ENCODE measurements at regions not wholly inside any gene's neighbourhood (a gene's known extent, or its start where the extent isn't known, plus 50 kb on each side); places are given as distances from the start of the nearest gene placed in this dataset.

- no peak overlapping the region for H3K4me3 ChIP-seq
- FAIRE-seq (no peak), ATAC-seq (no peak), DNase-seq (ENCODE audit: low read depth, low spot score) (no peak)
- no TSS peak for BruUV-seq (replicated peaks)
- WGBS (ENCODE audit: insufficient coverage, insufficient replicate concordance, low lambda C conversion rate, missing lambda C conversion rate), result 7% methylated on average over 2 of the region's 2 CpGs
- H3K79me2 ChIP-seq (ENCODE audit: control insufficient read depth, insufficient read depth, low read length), result no peaks in the 10 kb centered on the region
- intact Hi-C loops (cut with micrococcal nuclease; ENCODE audit: unreplicated experiment), result no loop called here
- ChIA-PET RAD21 (ENCODE audit: unreplicated experiment) (no interaction called here), SMC1A (ENCODE audit: uncharacterized antibody, unreplicated experiment) (no interaction called here), CTCF (no interaction called here), POLR2A (no interaction called here)
- no peak overlapping the region for H2AFZ ChIP-seq (ENCODE audit: control insufficient read depth, low read depth, low read length)
- H3K27me3 ChIP-seq (replicated peaks in 1 of 2; ENCODE audit: control insufficient read depth in 2 of 2, insufficient read depth in 2 of 2, low read length in 1 of 2), result no peaks in the 10 kb centered on the region
- H3K4me2 ChIP-seq (ENCODE audit: control insufficient read depth, insufficient read depth), result no peak overlapping the region
- H3K36me3 ChIP-seq (ENCODE audit: control insufficient read depth in 2 of 2, insufficient read depth in 2 of 2, low read length in 1 of 2), result no peaks in the 10 kb centered on the region
- H4K20me1 ChIP-seq (ENCODE audit: control insufficient read depth, insufficient read depth), result no peaks in the 10 kb centered on the region
- H3K9ac ChIP-seq (ENCODE audit: control insufficient read depth, insufficient read depth, low read length), result no peak overlapping the region
- in situ Hi-C loops (cut with MboI), result no loop called here
- no peaks in the 10 kb centered on the region for H3K4me1 ChIP-seq (ENCODE audit: control insufficient read depth, insufficient read depth, low read length)
- H3K27ac ChIP-seq (ENCODE audit: control insufficient read depth, insufficient read depth), result no peak overlapping the region
- H3K9me3 ChIP-seq (replicated peaks; ENCODE audit: control insufficient read depth, insufficient read depth, low read length), result no peaks in the 10 kb centered on the region
- TF ChIP-seq, protein P1, sequence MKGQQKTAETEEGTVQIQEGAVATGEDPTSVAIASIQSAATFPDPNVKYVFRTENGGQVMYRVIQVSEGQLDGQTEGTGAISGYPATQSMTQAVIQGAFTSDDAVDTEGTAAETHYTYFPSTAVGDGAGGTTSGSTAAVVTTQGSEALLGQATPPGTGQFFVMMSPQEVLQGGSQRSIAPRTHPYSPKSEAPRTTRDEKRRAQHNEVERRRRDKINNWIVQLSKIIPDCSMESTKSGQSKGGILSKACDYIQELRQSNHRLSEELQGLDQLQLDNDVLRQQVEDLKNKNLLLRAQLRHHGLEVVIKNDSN (IDR thresholded peaks at IDR 0.05; ENCODE audit: borderline replicate concordance, extremely low read length, insufficient read depth, low read depth, low read length), result no peak
- TF ChIP-seq KDM1A (IDR thresholded peaks at IDR 0.05; ENCODE audit: borderline replicate concordance), result no peak
- TF ChIP-seq CTCF (IDR thresholded peaks at IDR 0.05 in 2 of 3, conservative IDR thresholded peaks at IDR 0.05 in 1 of 3; ENCODE audit: control insufficient read depth in 2 of 3, extremely low read depth in 1 of 3, insufficient read depth in 1 of 3, low read depth in 3 of 3, low read length in 3 of 3), result no peak
- TF ChIP-seq TCF7 (IDR thresholded peaks at IDR 0.05; ENCODE audit: borderline replicate concordance), result no peak
- TF ChIP-seq, protein P2, sequence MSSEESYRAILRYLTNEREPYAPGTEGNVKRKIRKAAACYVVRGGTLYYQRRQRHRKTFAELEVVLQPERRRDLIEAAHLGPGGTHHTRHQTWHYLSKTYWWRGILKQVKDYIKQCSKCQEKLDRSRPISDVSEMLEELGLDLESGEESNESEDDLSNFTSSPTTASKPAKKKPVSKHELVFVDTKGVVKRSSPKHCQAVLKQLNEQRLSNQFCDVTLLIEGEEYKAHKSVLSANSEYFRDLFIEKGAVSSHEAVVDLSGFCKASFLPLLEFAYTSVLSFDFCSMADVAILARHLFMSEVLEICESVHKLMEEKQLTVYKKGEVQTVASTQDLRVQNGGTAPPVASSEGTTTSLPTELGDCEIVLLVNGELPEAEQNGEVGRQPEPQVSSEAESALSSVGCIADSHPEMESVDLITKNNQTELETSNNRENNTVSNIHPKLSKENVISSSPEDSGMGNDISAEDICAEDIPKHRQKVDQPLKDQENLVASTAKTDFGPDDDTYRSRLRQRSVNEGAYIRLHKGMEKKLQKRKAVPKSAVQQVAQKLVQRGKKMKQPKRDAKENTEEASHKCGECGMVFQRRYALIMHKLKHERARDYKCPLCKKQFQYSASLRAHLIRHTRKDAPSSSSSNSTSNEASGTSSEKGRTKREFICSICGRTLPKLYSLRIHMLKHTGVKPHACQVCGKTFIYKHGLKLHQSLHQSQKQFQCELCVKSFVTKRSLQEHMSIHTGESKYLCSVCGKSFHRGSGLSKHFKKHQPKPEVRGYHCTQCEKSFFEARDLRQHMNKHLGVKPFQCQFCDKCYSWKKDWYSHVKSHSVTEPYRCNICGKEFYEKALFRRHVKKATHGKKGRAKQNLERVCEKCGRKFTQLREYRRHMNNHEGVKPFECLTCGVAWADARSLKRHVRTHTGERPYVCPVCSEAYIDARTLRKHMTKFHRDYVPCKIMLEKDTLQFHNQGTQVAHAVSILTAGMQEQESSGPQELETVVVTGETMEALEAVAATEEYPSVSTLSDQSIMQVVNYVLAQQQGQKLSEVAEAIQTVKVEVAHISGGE (CRISPR knock-in tag; IDR thresholded peaks at IDR 0.05), result no peak
- TF ChIP-seq PBX3 (IDR thresholded peaks at IDR 0.05; ENCODE audit: insufficient replicate concordance, low read depth, low read length), result no peak
- TF ChIP-seq BMI1 (IDR thresholded peaks at IDR 0.05; ENCODE audit: borderline replicate concordance), result no peak
- TF ChIP-seq ZSCAN29 (IDR thresholded peaks at IDR 0.05), result no peak
- no peak for TF ChIP-seq REST (IDR thresholded peaks at IDR 0.05; ENCODE audit: low read depth, low read length)
- TF ChIP-seq SREBF1 (IDR thresholded peaks at IDR 0.05; ENCODE audit: low read length), result no peak
- TF ChIP-seq IRF3 (IDR thresholded peaks at IDR 0.05), result no peak
- no peak for TF ChIP-seq TCF3 (IDR thresholded peaks at IDR 0.05; ENCODE audit: borderline replicate concordance, insufficient read depth, low read depth, low read length)
These were observed 1045.3 kb downstream of the OTOL1 start for GRCh38 chr3:162541923-162542322.
